ENCODE measurements at regions not wholly inside any gene's neighbourhood (a gene's known extent, or its start where the extent isn't known, plus 50 kb on each side); places are given as distances from the start of the nearest gene placed in this dataset.
A peak's percentile ranks its signal among the peaks of the same experiment; 100 is the strongest.

DNA sequence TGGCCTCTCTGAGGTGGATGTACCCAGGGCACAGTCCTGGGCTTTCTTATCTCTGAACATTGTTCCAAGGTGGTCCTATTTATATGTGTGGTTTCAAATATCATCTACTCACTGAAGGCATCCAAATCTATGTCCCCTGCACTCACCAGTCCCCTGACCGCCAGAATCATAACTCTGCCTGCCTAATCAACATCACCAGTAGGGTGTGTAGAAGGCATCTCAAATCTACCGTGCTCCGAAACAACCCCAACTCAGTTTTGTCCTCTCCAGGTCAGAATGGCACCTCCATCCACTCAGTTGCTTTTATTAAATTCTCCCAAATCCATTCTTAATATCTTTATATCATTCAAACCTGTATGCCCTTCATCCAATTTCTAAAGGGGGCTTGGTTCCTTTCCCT is 536.3 kb downstream of the GRIN2A start:
- no peaks in the 10 kb centered on the region for H3K36me3 ChIP-seq (replicated peaks in 1 of 2; ENCODE audit: insufficient read depth in 1 of 2, low read depth in 2 of 2)
- H3K9me3 ChIP-seq, result no peaks in the 10 kb centered on the region
- no peak overlapping the region for H3K27ac ChIP-seq
- no peak for DNase-seq
- H3K4me3 ChIP-seq, result no peak overlapping the region
- ATAC-seq, result no peak
- WGBS, 2 donors, result 89 to 94% methylated on average over 3 of the region's 3 CpGs
- TF ChIP-seq, protein P1, sequence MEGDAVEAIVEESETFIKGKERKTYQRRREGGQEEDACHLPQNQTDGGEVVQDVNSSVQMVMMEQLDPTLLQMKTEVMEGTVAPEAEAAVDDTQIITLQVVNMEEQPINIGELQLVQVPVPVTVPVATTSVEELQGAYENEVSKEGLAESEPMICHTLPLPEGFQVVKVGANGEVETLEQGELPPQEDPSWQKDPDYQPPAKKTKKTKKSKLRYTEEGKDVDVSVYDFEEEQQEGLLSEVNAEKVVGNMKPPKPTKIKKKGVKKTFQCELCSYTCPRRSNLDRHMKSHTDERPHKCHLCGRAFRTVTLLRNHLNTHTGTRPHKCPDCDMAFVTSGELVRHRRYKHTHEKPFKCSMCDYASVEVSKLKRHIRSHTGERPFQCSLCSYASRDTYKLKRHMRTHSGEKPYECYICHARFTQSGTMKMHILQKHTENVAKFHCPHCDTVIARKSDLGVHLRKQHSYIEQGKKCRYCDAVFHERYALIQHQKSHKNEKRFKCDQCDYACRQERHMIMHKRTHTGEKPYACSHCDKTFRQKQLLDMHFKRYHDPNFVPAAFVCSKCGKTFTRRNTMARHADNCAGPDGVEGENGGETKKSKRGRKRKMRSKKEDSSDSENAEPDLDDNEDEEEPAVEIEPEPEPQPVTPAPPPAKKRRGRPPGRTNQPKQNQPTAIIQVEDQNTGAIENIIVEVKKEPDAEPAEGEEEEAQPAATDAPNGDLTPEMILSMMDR (IDR thresholded peaks at IDR 0.05), result no peak
- no peak for TF ChIP-seq POLR2A (IDR thresholded peaks at IDR 0.05)
- peaks cover 8% of the 10 kb centered on the region for H3K4me1 ChIP-seq
- intact Hi-C loops (cut with DNase I), result no loop called here
- H3K27me3 ChIP-seq, result no peaks in the 10 kb centered on the region

DNA sequence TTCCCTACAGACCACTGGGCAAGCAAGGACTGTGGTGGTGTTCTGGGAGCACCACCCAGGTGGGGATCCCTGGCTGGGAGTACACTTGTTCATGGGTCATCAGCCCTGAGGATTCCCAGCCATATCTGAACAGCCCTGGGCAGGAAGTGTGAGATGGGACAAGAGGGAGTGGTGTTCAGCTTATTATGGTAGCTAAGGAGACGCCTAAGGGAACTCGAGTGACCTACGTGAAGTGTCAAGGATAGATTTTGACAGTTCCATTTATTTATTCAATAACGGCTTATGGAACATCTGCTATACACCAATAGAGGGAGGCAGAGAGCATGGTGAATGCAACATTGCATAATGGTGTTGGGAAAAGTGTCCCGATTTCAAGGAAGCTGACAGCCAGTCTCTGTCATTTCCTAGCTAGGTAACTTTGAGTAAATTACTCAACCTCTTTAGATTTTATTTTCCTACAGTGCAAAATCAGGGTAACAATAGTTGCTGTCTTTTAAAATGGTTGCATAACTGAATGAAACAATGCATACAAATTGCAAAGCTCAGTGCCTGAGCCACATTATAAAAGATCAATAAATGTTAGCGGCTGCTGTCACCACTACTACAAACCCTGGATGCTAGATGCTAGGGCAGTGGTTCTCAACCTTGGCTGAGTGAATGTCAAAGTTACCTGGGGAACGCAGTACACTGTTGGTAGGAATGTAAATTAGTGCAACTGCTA is 534.1 kb downstream of the GRIN2A start:
- Histone ChIP-seq H3K27ac (no peak overlapping the region), H3K36me3 (replicated peaks in 1 of 2; ENCODE audit: insufficient read depth in 1 of 2, low read depth in 2 of 2) (no peaks in the 10 kb centered on the region), H3K4me1 (peaks cover 8% of the 10 kb centered on the region), H3K27me3 (no peaks in the 10 kb centered on the region), H3K4me3 (no peak overlapping the region), H3K9me3 (no peaks in the 10 kb centered on the region)
- intact Hi-C loops (cut with DNase I), result no loop called here
- peak; percentile 20 to 43 (median 24) for DNase-seq
- TF ChIP-seq, protein P1 (IDR thresholded peaks at IDR 0.05), result peak; percentile 63 to 84 (median 81)
- TF ChIP-seq POLR2A (IDR thresholded peaks at IDR 0.05), result no peak
- WGBS, 2 donors, result 13 to 14% methylated on average over 7 of the region's 7 CpGs
- peak; percentile 82 for ATAC-seq

DNA sequence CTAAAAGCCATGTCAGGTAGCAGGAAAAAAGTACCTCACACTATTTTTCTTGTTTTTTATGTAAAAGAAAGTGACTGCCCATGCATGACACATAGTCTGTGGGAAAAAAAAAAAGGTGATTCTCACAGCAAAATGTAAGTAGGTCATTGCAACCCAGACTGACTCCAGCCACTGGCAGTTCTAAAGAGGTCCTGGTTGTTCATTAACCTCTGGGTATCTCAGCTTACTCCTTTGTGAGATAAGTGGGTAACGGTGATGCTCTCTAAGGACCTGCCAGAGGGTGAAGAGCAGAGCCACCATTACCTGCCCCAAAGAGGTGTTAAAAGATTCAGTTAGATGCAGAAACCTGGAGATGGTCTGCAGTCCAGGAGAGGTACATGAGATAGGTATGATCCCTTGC is 531.9 kb downstream of the GRIN2A start:
- H3K4me1 ChIP-seq, result peaks cover 8% of the 10 kb centered on the region
- no peaks in the 10 kb centered on the region for H3K36me3 ChIP-seq (replicated peaks in 1 of 2; ENCODE audit: insufficient read depth in 1 of 2, low read depth in 2 of 2)
- H3K27me3 ChIP-seq, result no peaks in the 10 kb centered on the region
- no peak overlapping the region for H3K27ac ChIP-seq
- intact Hi-C loops (cut with DNase I), result no loop called here
- ATAC-seq (peak; percentile 21), DNase-seq (peak in 1 of 4 donors; percentile 7)
- TF ChIP-seq POLR2A (IDR thresholded peaks at IDR 0.05), result no peak
- TF ChIP-seq, protein P1 (IDR thresholded peaks at IDR 0.05), result no peak
- H3K4me3 ChIP-seq, result no peak overlapping the region
- no peaks in the 10 kb centered on the region for H3K9me3 ChIP-seq
- 16 to 22% methylated on average over 1 of the region's 1 CpG for WGBS, 2 donors

DNA sequence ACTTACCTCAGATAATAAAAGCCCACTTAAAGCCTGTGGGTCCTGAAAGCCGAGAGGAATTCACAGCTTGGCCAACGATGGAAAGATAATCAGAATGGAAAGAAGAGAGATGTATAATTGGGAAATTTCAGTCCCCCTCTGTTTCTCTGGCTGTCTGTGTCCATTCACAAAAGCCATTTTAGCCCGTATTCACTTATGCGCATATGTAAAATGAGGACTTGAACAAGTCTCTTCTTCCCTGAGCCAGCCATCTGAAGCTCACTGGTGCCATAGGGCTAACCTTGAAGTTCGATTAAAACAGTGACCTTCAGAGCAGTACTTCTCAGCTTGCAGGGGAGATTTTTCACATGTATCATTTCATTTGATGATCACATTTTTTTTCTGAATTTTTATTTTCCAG is 527.2 kb downstream of the GRIN2A start:
- H3K27me3 ChIP-seq, result no peaks in the 10 kb centered on the region
- no peak for DNase-seq
- H3K4me3 ChIP-seq, result no peak overlapping the region
- 73 to 83% methylated on average over 5 of the region's 5 CpGs for WGBS, 2 donors
- TF ChIP-seq POLR2A (IDR thresholded peaks at IDR 0.05), result no peak
- TF ChIP-seq, protein P1 (IDR thresholded peaks at IDR 0.05), result no peak
- no peaks in the 10 kb centered on the region for H3K4me1 ChIP-seq
- H3K9me3 ChIP-seq, result no peaks in the 10 kb centered on the region
- H3K27ac ChIP-seq, result no peak overlapping the region
- H3K36me3 ChIP-seq (replicated peaks in 1 of 2; ENCODE audit: insufficient read depth in 1 of 2, low read depth in 2 of 2), result no peaks in the 10 kb centered on the region
- intact Hi-C loops (cut with DNase I), result no loop called here
- ATAC-seq, result no peak

DNA sequence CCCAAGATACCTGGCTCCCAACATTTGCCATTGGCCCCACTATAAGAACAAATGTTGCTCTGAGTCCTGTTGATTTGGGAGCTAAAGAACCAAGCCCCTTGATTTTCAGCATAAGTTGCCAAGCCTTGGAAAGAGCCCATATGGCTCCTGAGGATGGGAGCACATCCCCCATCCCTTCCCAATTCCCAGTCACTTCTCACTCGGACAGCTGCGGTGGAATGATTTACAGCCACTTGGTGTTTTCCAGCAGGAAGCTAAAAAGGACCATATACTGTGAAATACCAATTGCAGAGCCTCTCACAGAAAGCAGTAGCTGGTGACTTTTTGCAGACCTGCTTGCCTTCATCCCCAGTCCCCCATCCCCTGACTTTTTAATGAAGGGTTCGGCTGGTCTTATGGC is 524.6 kb downstream of the GRIN2A start:
- H3K27ac ChIP-seq, result no peak overlapping the region
- no peaks in the 10 kb centered on the region for H3K27me3 ChIP-seq
- no peak for TF ChIP-seq POLR2A (IDR thresholded peaks at IDR 0.05)
- TF ChIP-seq, protein P1 (IDR thresholded peaks at IDR 0.05), result no peak
- ATAC-seq (no peak), DNase-seq (no peak)
- no peaks in the 10 kb centered on the region for H3K9me3 ChIP-seq
- intact Hi-C loops (cut with DNase I), result no loop called here
- H3K4me3 ChIP-seq, result no peak overlapping the region
- no peaks in the 10 kb centered on the region for H3K36me3 ChIP-seq (replicated peaks in 1 of 2; ENCODE audit: insufficient read depth in 1 of 2, low read depth in 2 of 2)
- H3K4me1 ChIP-seq, result no peaks in the 10 kb centered on the region
- 17 to 24% methylated on average over 3 of the region's 3 CpGs for WGBS, 2 donors

Measured in body of pancreas (tissue), 4 donors.